NB4 (cell line): ENCODE measurements at regions not wholly inside any gene's neighbourhood (a gene's known extent, or its start where the extent isn't known, plus 50 kb on each side); places are given as distances from the start of the nearest gene placed in this dataset.

Source experiments
- DNase-seq: peaks from one replicate; pipeline ENCODE4 v3.0.0; 2010; ENCODE audit warnings: low read depth
- H3K4me3 ChIP-seq: one replicate; pipeline ENCODE4 v1.5.1; 2011; ENCODE audit warnings: mild to moderate bottlenecking, low read depth, low read length, moderate library complexity
- MYC ChIP-seq: IDR thresholded peaks from 2 replicates; pipeline ENCODE4 v1.6.1; 2011; ENCODE audit warnings: low read depth, low read length
- POLR2A ChIP-seq: IDR thresholded peaks from 2 replicates; pipeline ENCODE4 v1.6.1; 2011; ENCODE audit warnings: mild to moderate bottlenecking; ENCODE audit not compliant: insufficient read length; ENCODE audit errors: extremely low read depth
- TF ChIP-seq, protein P1 (sequence below): IDR thresholded peaks from 2 replicates; pipeline ENCODE4 v1.6.1; 2011; ENCODE audit warnings: low read depth, low read length
- TF ChIP-seq, protein P2 (sequence below): IDR thresholded peaks from one replicate; pipeline ENCODE4 v1.5.1; 2012; ENCODE audit warnings: low read depth, low read length

- no peak overlapping the region for H3K4me3 ChIP-seq
- no peak for DNase-seq
- TF ChIP-seq, protein P1, sequence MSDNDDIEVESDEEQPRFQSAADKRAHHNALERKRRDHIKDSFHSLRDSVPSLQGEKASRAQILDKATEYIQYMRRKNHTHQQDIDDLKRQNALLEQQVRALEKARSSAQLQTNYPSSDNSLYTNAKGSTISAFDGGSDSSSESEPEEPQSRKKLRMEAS = no peak
- TF ChIP-seq, protein P2, sequence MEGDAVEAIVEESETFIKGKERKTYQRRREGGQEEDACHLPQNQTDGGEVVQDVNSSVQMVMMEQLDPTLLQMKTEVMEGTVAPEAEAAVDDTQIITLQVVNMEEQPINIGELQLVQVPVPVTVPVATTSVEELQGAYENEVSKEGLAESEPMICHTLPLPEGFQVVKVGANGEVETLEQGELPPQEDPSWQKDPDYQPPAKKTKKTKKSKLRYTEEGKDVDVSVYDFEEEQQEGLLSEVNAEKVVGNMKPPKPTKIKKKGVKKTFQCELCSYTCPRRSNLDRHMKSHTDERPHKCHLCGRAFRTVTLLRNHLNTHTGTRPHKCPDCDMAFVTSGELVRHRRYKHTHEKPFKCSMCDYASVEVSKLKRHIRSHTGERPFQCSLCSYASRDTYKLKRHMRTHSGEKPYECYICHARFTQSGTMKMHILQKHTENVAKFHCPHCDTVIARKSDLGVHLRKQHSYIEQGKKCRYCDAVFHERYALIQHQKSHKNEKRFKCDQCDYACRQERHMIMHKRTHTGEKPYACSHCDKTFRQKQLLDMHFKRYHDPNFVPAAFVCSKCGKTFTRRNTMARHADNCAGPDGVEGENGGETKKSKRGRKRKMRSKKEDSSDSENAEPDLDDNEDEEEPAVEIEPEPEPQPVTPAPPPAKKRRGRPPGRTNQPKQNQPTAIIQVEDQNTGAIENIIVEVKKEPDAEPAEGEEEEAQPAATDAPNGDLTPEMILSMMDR = no peak
- TF ChIP-seq MYC = no peak
- no peak for TF ChIP-seq POLR2A
These were observed 160.5 kb upstream of the TNRC6C start for GRCh38 chr17:77798031-77798430.

DNA sequence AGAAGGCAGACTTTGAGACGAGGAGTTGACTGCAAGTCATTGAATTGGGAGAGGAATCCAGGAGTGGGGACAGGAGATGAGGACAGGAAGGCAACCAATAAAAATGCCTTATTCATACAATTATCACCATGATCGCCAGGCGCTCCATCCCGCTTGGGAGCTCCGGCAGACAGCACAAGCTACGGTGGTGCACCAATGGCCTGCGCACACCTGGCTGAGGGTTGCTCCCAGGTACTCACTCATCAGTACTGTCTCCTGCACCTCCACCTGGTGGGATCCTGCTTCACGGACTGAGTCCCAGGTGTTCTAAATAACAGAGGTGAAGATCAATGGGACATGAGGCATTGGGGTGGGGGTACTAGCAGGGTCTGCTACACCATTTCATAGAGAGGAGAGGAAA is 160.0 kb upstream of the TNRC6C start:
- TF ChIP-seq, protein P2 = no peak
- TF ChIP-seq MYC (no peak), POLR2A (no peak)
- TF ChIP-seq, protein P1 = no peak
- DNase-seq = no peak
- no peak overlapping the region for H3K4me3 ChIP-seq

DNA sequence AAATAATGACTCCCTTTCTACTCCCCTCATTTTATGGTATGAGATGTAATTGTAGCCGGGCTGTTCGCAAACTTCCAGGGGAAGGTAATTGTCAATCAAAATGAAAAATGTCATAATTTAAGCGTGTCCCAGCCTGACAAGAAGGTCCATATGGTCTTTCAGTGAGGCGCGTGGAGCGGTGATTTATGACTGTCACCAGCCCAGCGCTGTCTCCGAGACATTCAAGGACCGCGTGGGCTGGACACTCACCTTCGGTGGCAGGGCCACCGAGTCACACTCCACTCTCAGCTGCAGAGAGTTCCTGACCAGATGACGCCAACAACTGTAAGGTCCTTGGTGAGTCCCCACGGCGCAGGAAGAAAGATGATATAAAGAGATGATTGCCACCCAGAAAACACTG is 157.7 kb upstream of the TNRC6C start:
- H3K4me3 ChIP-seq = no peak overlapping the region
- DNase-seq = no peak
- TF ChIP-seq, protein P2 = no peak
- TF ChIP-seq, protein P1 = no peak
- no peak for TF ChIP-seq MYC
- TF ChIP-seq POLR2A = no peak

GRCh38 chr17:77801545-77802332 is 156.8 kb upstream of the TNRC6C start:
- H3K4me3 ChIP-seq = no peak overlapping the region
- no peak for DNase-seq
- TF ChIP-seq, protein P2 = no peak
- TF ChIP-seq, protein P1 = no peak
- TF ChIP-seq MYC (no peak), POLR2A (no peak)

- no peak overlapping the region for H3K4me3 ChIP-seq
- TF ChIP-seq, protein P2 = no peak
- TF ChIP-seq MYC = no peak
- no peak for TF ChIP-seq POLR2A
- TF ChIP-seq, protein P1 = no peak
- DNase-seq = no peak
These were observed 156.2 kb upstream of the TNRC6C start for GRCh38 chr17:77802333-77802615.
